Hematopoietic multipotent progenitor cell (in vitro differentiated cells): ENCODE measurements at regions not wholly inside any gene's neighbourhood (a gene's known extent, or its start where the extent isn't known, plus 50 kb on each side); places are given as distances from the start of the nearest gene placed in this dataset.
A peak's percentile ranks its signal among the peaks of the same experiment; 100 is the strongest.

Experiments
- DNase-seq, 3 donors: peaks; one replicate each; pipeline ENCODE4 v3.0.0-alpha.2; 2011 to 2015; ENCODE audit warnings: low read depth in 2 of 3, low spot score in 2 of 3
- small RNA-seq: library from RNA; depleted of rRNA; stranded (forward); fragments of <200 nt; gene quantifications from one replicate; pipeline ENCODE3, GENCODE V24; 2012

DNA sequence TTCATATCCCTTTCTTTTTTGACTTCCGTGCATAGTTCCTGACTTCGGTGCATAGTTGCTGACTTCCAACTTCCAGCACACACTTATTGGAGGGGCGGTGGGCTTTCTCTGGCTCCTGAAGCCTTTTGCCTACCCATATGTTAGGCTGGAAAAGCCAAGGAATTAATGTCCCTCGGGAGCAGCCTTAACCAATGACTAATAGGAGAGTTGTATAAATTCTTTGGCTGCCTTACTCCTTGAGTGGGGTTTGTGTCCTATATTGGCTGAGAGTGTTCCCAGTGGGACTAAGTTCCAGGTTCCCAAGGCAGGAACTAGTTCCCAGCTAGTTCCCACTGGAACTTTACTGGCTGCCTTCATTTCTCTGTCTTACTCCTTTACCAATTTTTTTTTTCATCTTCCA is 105.7 kb downstream of the ZNF326 start:
- DNase-seq, result no peak

DNA sequence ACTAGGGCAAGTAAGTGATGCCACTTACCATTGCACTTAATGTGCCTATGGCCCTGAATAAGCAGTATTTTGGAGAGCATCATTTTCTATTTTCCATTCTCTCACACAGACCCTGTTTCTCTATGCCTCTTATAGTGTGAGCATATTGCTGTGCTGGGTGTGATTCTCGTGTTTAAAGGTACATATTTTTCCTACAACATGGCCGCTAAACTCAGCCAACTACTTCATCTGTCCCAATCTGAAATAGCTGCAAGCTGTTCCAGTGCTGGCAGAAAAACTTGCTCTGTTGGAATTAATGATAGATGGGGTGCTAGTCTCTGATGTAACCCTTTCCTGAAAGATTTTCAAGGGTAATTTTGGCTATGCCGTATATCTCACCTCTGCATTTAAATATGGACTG is 97.5 kb downstream of the ZNF326 start:
- DNase-seq, result no peak

Small RNA genes lying in the stretch of these regions (small RNA-seq; reads per million reads assigned to genes)
- 1.3 reads per million, percentile 47 among the genes with 10 or more reads in this experiment for gene RNU6-695P
